MM.1S (cell line): ENCODE measurements at regions not wholly inside any gene's neighbourhood (a gene's known extent, or its start where the extent isn't known, plus 50 kb on each side); places are given as distances from the start of the nearest gene placed in this dataset.

Experiments
- EZH2 ChIP-seq: fragments of 300-600 bp; sonication (generic); optimal IDR thresholded peaks from 2 replicates; pipeline ENCODE3; 2017; ENCODE audit warnings: low read depth, mild to moderate bottlenecking, antibody characterized with exemption, low read length, mixed read lengths
- EZH2phosphoT487 ChIP-seq: fragments of 300-600 bp; sonication (generic); IDR thresholded peaks from 2 replicates; pipeline ENCODE4 v1.6.1; 2018; ENCODE audit warnings: antibody characterized with exemption, low read length
- TF ChIP-seq, protein P1 (sequence below): fragments of 300-600 bp; sonication (generic); IDR thresholded peaks from 2 replicates; pipeline ENCODE4 v1.5.1; 2016; ENCODE audit warnings: antibody characterized with exemption, low read length, mixed read lengths

DNA sequence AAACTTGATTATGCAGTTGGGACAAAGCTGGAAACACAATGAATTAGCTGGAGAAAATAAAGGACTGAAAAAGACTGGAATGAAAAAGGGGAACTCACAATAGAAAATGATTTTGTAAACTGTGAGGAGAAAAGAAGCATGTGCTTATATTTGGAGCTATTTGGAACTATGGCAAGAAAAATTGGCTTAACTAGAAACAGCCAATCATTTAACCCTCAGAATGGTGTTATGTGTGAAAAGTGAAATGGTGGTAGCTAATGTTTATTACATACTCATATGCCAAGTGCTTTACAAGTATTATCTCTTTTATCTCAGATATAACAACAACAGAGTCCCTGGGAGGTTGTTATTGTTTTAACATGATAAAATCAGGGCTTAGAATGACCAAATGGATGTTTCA, 583.1 kb upstream of the SEL1L start:
- TF ChIP-seq EZH2: no peak
- TF ChIP-seq, protein P1, sequence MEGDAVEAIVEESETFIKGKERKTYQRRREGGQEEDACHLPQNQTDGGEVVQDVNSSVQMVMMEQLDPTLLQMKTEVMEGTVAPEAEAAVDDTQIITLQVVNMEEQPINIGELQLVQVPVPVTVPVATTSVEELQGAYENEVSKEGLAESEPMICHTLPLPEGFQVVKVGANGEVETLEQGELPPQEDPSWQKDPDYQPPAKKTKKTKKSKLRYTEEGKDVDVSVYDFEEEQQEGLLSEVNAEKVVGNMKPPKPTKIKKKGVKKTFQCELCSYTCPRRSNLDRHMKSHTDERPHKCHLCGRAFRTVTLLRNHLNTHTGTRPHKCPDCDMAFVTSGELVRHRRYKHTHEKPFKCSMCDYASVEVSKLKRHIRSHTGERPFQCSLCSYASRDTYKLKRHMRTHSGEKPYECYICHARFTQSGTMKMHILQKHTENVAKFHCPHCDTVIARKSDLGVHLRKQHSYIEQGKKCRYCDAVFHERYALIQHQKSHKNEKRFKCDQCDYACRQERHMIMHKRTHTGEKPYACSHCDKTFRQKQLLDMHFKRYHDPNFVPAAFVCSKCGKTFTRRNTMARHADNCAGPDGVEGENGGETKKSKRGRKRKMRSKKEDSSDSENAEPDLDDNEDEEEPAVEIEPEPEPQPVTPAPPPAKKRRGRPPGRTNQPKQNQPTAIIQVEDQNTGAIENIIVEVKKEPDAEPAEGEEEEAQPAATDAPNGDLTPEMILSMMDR: no peak
- TF ChIP-seq EZH2phosphoT487: no peak
